ENCODE measurements at regions not wholly inside any gene's neighbourhood (a gene's known extent, or its start where the extent isn't known, plus 50 kb on each side); places are given as distances from the start of the nearest gene placed in this dataset.

DNA sequence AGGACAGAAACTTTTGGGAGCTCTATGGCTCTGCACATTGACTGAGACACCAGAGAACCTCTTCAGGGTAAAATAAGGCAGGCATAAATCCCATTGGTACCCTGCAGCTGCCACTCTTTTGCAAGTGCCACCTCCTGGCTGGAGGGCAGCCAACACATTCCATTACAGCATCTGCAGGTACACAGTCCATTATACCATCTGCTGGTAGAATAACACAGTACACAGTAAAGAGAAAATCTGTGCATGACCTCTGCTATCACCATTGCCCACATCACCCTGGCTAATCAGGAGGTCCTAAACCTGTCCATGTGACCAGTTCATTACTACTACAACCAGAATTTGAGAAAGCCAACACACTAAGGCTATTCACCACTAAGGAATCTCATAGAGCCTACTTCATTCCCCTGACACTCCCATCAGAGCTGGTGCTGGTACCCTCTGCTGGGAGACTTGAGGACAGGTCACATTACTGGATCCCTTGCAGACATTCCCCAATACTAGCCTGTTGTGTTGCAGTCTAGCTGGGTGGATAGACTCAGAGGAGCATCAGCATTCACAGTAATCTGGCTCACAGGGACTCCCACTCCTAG, 176.2 kb upstream of the TACR3 start:
- 0 out of 4 replicates have a peak, but pooled peaks cover 0 to 3% of the 10 kb centered on the region in 2 experiments for H3K9me3 ChIP-seq (ENCODE audit: control insufficient read depth in 1 of 2, insufficient read depth in 1 of 2, low read depth in 1 of 2, low read length in 2 of 2)
- H3K4me1 ChIP-seq (ENCODE audit: control insufficient read depth in 1 of 2, insufficient read depth in 2 of 2, low read length in 2 of 2) = no peaks in the 10 kb centered on the region
- POLR2A ChIA-PET = no interaction called here
- no peaks in the 10 kb centered on the region for H3K27me3 ChIP-seq (ENCODE audit: insufficient read depth, low read length)
- no peaks in the 10 kb centered on the region for H3K79me2 ChIP-seq (ENCODE audit: insufficient read depth, low read length)
- H3K9ac ChIP-seq (ENCODE audit: low read length) = no peak overlapping the region
- no peaks in the 10 kb centered on the region for H4K20me1 ChIP-seq (ENCODE audit: insufficient read depth)
- ATAC-seq (peak; percentile 20), DNase-seq (ENCODE audit: low read depth, low spot score) (no peak)
- H3K4me3 ChIP-seq (replicated peaks in 1 of 2; ENCODE audit: low read depth in 1 of 2, low read length in 2 of 2) = no peak overlapping the region
- RAD21 ChIA-PET (ENCODE audit: low non-redundant PET in 1 of 2, low total read pairs in 2 of 2, uncharacterized antibody in 2 of 2, unreplicated experiment in 2 of 2) = no interaction called here
- CTCF ChIA-PET = no interaction called here
- H3K36me3 ChIP-seq (ENCODE audit: control insufficient read depth in 1 of 2, insufficient read depth in 2 of 2, low read length in 2 of 2) = no peaks in the 10 kb centered on the region
- intact Hi-C loops (cut with micrococcal nuclease) = no loop called here
- BruUV-seq (replicated peaks) = no TSS peak
- H3K9me2 ChIP-seq (ENCODE audit: insufficient read depth) = no peaks in the 10 kb centered on the region
- TF ChIP-seq MAX (IDR thresholded peaks at IDR 0.05) (no peak), POLR2A (IDR thresholded peaks at IDR 0.05; ENCODE audit: borderline replicate concordance, extremely low read depth, insufficient read depth, insufficient read length) (no peak), ZFX (IDR thresholded peaks at IDR 0.05) (no peak)
- H2AFZ ChIP-seq (ENCODE audit: low read depth, low read length, poor library complexity, severe bottlenecking) = no peak overlapping the region
- H3K27ac ChIP-seq (ENCODE audit: low read depth, low read length) = no peak overlapping the region
- H3K4me2 ChIP-seq (ENCODE audit: low read length) = no peak overlapping the region

DNA sequence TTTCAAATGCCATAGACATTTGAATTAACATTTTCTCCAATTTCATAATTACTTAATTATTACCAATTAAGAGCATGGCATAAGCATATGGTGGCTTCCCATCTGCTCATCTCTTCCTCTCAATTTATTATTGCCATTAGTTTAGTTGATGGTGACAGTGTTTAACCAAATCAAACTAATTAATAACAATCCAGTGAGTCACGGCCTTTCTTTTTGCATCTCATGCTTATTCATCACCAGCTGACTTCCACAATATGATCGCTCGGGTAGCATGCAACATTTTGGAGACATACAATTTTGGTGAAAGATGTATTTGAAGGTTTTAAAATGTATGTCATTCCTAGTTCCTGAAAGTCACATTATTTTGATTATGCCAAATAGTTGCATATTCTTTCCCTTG, 172.8 kb upstream of the TACR3 start:
- 0 out of 4 replicates have a peak, but pooled peaks cover 0 to 3% of the 10 kb centered on the region in 2 experiments for H3K9me3 ChIP-seq (ENCODE audit: control insufficient read depth in 1 of 2, insufficient read depth in 1 of 2, low read depth in 1 of 2, low read length in 2 of 2)
- H3K4me2 ChIP-seq (ENCODE audit: low read length) = no peak overlapping the region
- RAD21 ChIA-PET (ENCODE audit: low non-redundant PET in 1 of 2, low total read pairs in 2 of 2, uncharacterized antibody in 2 of 2, unreplicated experiment in 2 of 2) = no interaction called here
- no peak overlapping the region for H2AFZ ChIP-seq (ENCODE audit: low read depth, low read length, poor library complexity, severe bottlenecking)
- H3K4me3 ChIP-seq (replicated peaks in 1 of 2; ENCODE audit: low read depth in 1 of 2, low read length in 2 of 2) = no peak overlapping the region
- POLR2A ChIA-PET = no interaction called here
- CTCF ChIA-PET = no interaction called here
- H4K20me1 ChIP-seq (ENCODE audit: insufficient read depth) = no peaks in the 10 kb centered on the region
- H3K9me2 ChIP-seq (ENCODE audit: insufficient read depth) = no peaks in the 10 kb centered on the region
- H3K9ac ChIP-seq (ENCODE audit: low read length) = no peak overlapping the region
- H3K4me1 ChIP-seq (ENCODE audit: control insufficient read depth in 1 of 2, insufficient read depth in 2 of 2, low read length in 2 of 2) = no peaks in the 10 kb centered on the region
- intact Hi-C loops (cut with micrococcal nuclease) = no loop called here
- H3K27ac ChIP-seq (ENCODE audit: low read depth, low read length) = no peak overlapping the region
- DNase-seq (ENCODE audit: low read depth, low spot score) (no peak), ATAC-seq (no peak)
- no peaks in the 10 kb centered on the region for H3K36me3 ChIP-seq (ENCODE audit: control insufficient read depth in 1 of 2, insufficient read depth in 2 of 2, low read length in 2 of 2)
- no TSS peak for BruUV-seq (replicated peaks)
- no peaks in the 10 kb centered on the region for H3K79me2 ChIP-seq (ENCODE audit: insufficient read depth, low read length)
- H3K27me3 ChIP-seq (ENCODE audit: insufficient read depth, low read length) = no peaks in the 10 kb centered on the region
- no peak for TF ChIP-seq SIN3A (IDR thresholded peaks at IDR 0.05; ENCODE audit: low read depth)
- TF ChIP-seq ATF3 (IDR thresholded peaks at IDR 0.05) = no peak
- no peak for TF ChIP-seq MAX (IDR thresholded peaks at IDR 0.05)
- TF ChIP-seq ZBTB33 (IDR thresholded peaks at IDR 0.05; ENCODE audit: extremely low read depth, insufficient replicate concordance, low read length) = no peak
- no peak for TF ChIP-seq FOSL1 (IDR thresholded peaks at IDR 0.05; ENCODE audit: low read depth)
- no peak for TF ChIP-seq CBX3 (IDR thresholded peaks at IDR 0.05; ENCODE audit: low read depth)
- TF ChIP-seq ZNF274 (IDR thresholded peaks at IDR 0.05; ENCODE audit: low read depth, low read length) = no peak
- TF ChIP-seq POLR2AphosphoS5 (IDR thresholded peaks at IDR 0.05; ENCODE audit: low read depth, low read length) = no peak
- TF ChIP-seq POLR2A (IDR thresholded peaks at IDR 0.05; ENCODE audit: borderline replicate concordance, extremely low read depth, insufficient read depth, insufficient read length) = no peak
- TF ChIP-seq TCF7L2 (IDR thresholded peaks at IDR 0.05; ENCODE audit: borderline replicate concordance, extremely low read depth, insufficient read depth, insufficient read length) = no peak
- TF ChIP-seq EGR1 (IDR thresholded peaks at IDR 0.05; ENCODE audit: low read depth) = no peak
- TF ChIP-seq YY1 (IDR thresholded peaks at IDR 0.05; ENCODE audit: extremely low read depth, insufficient replicate concordance, low read depth, low read length) = no peak
- TF ChIP-seq EZH2 (IDR thresholded peaks at IDR 0.05) = no peak
